CD14-positive monocyte (primary cell): ENCODE measurements at regions not wholly inside any gene's neighbourhood (a gene's known extent, or its start where the extent isn't known, plus 50 kb on each side); places are given as distances from the start of the nearest gene placed in this dataset.
"Not testable (repeated sequence)": the region's sequence is repeated elsewhere in the genome, so short reads cannot be mapped to it uniquely, and the experiment has no call there.

Source experiments
- DNase-seq, 3 donors: peaks; one replicate each; pipeline ENCODE4 v3.0.0-alpha.2; 2011 to 2022
- H2AFZ ChIP-seq: 2 replicates; pipeline ENCODE4 v1.6.0; 2012; ENCODE audit warnings: mild to moderate bottlenecking, low read depth, low read length, inconsistent platforms; ENCODE audit not compliant: insufficient read depth, poor library complexity, severe bottlenecking
- H3K27ac ChIP-seq, 2 donors: 1 replicate in 1 of 2; 2 replicates in 1 of 2; pipeline ENCODE4 v1.5.1; 2012 to 2013; ENCODE audit warnings: low read length in 2 of 2, control low read depth in 1 of 2, inconsistent platforms in 1 of 2, low read depth in 1 of 2, mild to moderate bottlenecking in 1 of 2
- H3K27me3 ChIP-seq, 2 donors: one replicate each; pipeline versions ENCODE4 v1.6.0 to v1.6.1; 2011 to 2013; ENCODE audit warnings: low read length in 2 of 2; ENCODE audit not compliant: control insufficient read depth in 2 of 2, insufficient read depth in 2 of 2
- H3K36me3 ChIP-seq, 2 donors: replicated peaks in 1 of 2; 1 replicate in 1 of 2; 2 replicates in 1 of 2; pipeline versions ENCODE4 v1.5.1 to v1.6.1; 2012 to 2013; ENCODE audit warnings: low read length in 2 of 2, control low read depth in 1 of 2, inconsistent platforms in 1 of 2, mild to moderate bottlenecking in 1 of 2; ENCODE audit not compliant: insufficient read depth in 2 of 2, control insufficient read depth in 1 of 2
- H3K4me1 ChIP-seq, 2 donors: 1 replicate in 1 of 2; 2 replicates in 1 of 2; pipeline versions ENCODE4 v1.5.1 to v1.6.1; 2012 to 2013; ENCODE audit warnings: low read length in 2 of 2, control low read depth in 1 of 2, inconsistent platforms in 1 of 2, mild to moderate bottlenecking in 1 of 2, moderate library complexity in 1 of 2; ENCODE audit not compliant: insufficient read depth in 2 of 2, control insufficient read depth in 1 of 2
- H3K4me2 ChIP-seq: replicated peaks from 2 replicates; pipeline ENCODE3; 2012; ENCODE audit warnings: low read length, moderate library complexity, mild to moderate bottlenecking; ENCODE audit not compliant: poor library complexity, severe bottlenecking; ENCODE audit errors: extremely low read depth
- H3K4me3 ChIP-seq, 3 experiments: fragments of 200-600 bp in 1 of 3; sonication (generic) in 1 of 3; replicated peaks in 1 of 3; 1 replicate in 2 of 3; 2 replicates in 1 of 3; pipeline ENCODE4 v1.5.1; 2011 to 2013; ENCODE audit warnings: low read length in 3 of 3, mild to moderate bottlenecking in 3 of 3, control low read depth in 2 of 3, low read depth in 2 of 3, inconsistent platforms in 1 of 3, moderate library complexity in 1 of 3
- H3K79me2 ChIP-seq: 2 replicates; pipeline ENCODE4 v1.6.0; 2012; ENCODE audit warnings: mild to moderate bottlenecking, control low read depth, inconsistent platforms, low read length, moderate library complexity; ENCODE audit not compliant: insufficient read depth
- H3K9ac ChIP-seq: 2 replicates; pipeline ENCODE4 v1.6.0; 2017; ENCODE audit warnings: low read length, mild to moderate bottlenecking; ENCODE audit not compliant: insufficient read depth, poor library complexity, severe bottlenecking
- H3K9me3 ChIP-seq, 2 donors: replicated peaks in 1 of 2; 1 replicate in 1 of 2; 2 replicates in 1 of 2; pipeline versions ENCODE4 v1.5.1 to v1.6.1; 2012 to 2013; ENCODE audit warnings: low read length in 2 of 2, control low read depth in 1 of 2; ENCODE audit not compliant: control insufficient read depth in 1 of 2, insufficient read depth in 1 of 2
- H4K20me1 ChIP-seq: 2 replicates; pipeline ENCODE4 v1.6.0; 2012; ENCODE audit warnings: mild to moderate bottlenecking, low read length, control low read depth, moderate library complexity; ENCODE audit not compliant: insufficient read depth
- H3K27ac Mint-ChIP-seq, 7 donors: one replicate each; pipeline ENCODE4 v1.8.0; 2020; ENCODE audit warnings: mild to moderate bottlenecking in 7 of 7, mixed read lengths in 7 of 7, moderate library complexity in 6 of 7, inconsistent platforms in 2 of 7
- H3K27me3 Mint-ChIP-seq, 3 donors: one replicate each; pipeline ENCODE4 v1.8.0; 2021 to 2022; ENCODE audit warnings: low read depth in 3 of 3, mild to moderate bottlenecking in 3 of 3, mixed read lengths in 3 of 3, moderate library complexity in 3 of 3, inconsistent platforms in 1 of 3
- H3K36me3 Mint-ChIP-seq, 2 donors: one replicate each; pipeline ENCODE4 v1.8.0; 2020; ENCODE audit warnings: mixed read lengths in 2 of 2, inconsistent platforms in 1 of 2, mild to moderate bottlenecking in 1 of 2
- H3K4me1 Mint-ChIP-seq: one replicate; pipeline ENCODE4 v1.8.0; 2020; ENCODE audit warnings: mild to moderate bottlenecking, mixed read lengths
- H3K4me3 Mint-ChIP-seq, 2 donors: one replicate each; pipeline ENCODE4 v1.8.0; 2020; ENCODE audit warnings: mild to moderate bottlenecking in 2 of 2, mixed read lengths in 2 of 2, moderate library complexity in 1 of 2
- H3K9me3 Mint-ChIP-seq, 7 donors: one replicate each; pipeline ENCODE4 v1.8.0; 2020 to 2022; ENCODE audit warnings: mixed read lengths in 7 of 7, mild to moderate bottlenecking in 6 of 7, moderate library complexity in 6 of 7, inconsistent platforms in 2 of 7
- CTCF ChIP-seq: fragments of 200-600 bp; IDR thresholded peaks from one replicate; pipeline ENCODE4 v1.8.0; 2022; ENCODE audit warnings: antibody characterized with exemption, mild to moderate bottlenecking
- WGBS: methylation state at CpG from one replicate; pipeline ENCODE4 v1.1.5; 2013; ENCODE audit warnings: missing lambda C conversion rate; ENCODE audit not compliant: insufficient coverage; 5-methylcytosine and 5-hydroxymethylcytosine counted together
- intact Hi-C, 2 donors: fragments of 100-400 bp; cut with micrococcal nuclease; formaldehyde crosslinking; loops; one replicate each; pipeline versions ENCODE4 v1.15.0 to v1.15.1; 2023

DNA sequence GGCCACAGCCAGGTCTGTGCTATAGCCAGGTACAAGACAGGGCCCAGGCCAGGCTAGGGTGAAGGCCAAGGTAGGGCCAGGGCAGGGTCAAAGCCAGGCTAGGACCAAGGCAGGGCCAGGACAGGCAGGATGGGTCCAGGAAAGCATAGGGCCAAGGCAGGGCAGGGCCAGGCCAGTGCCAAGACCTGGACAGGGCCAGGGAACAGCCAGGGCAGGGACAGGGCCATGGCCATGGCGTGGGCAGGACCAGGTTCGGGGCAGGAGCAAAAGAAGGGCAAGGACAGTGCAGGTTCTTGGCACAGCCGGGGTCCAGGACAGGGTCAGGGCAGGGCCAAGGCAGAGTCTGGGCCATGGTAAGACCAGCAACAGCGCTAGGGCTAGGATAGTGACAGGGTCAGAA is 153.4 kb downstream of the LIPI start:
- Histone ChIP-seq H3K27me3 (no peaks in the 10 kb centered on the region), H3K9me3 (peaks cover 33 to 65% of the 10 kb centered on the region in 2 donors), H3K36me3 (no peaks in the 10 kb centered on the region), H4K20me1 (no peaks in the 10 kb centered on the region), H3K27ac (no peak overlapping the region), H3K9ac (no peak overlapping the region), H3K79me2 (no peaks in the 10 kb centered on the region), H3K4me1 (no peaks in the 10 kb centered on the region), H3K4me2 (no peak overlapping the region), H3K4me3 (no peak overlapping the region), H2AFZ (no peak overlapping the region)
- intact Hi-C loops: loop anchor here in 1 of 2 donors (10.0 kb wide), 1 partner anchor 777 kb away; no protein-coding TSS in a partner anchor
- H3K27ac Mint-ChIP-seq: no peak overlapping the region
- no peaks in the 10 kb centered on the region for H3K4me1 Mint-ChIP-seq
- 85% methylated on average over 4 of the region's 4 CpGs for WGBS
- peaks cover 43 to 68% (median 54%) of the 10 kb centered on the region in 7 donors for H3K9me3 Mint-ChIP-seq
- no peaks in the 10 kb centered on the region for H3K27me3 Mint-ChIP-seq
- H3K36me3 Mint-ChIP-seq: peaks cover 0 to 6% of the 10 kb centered on the region in 2 donors
- H3K4me3 Mint-ChIP-seq: no peak overlapping the region
- DNase-seq: no peak
- no peak for TF ChIP-seq CTCF

- no peak for TF ChIP-seq CTCF
- Histone ChIP-seq H3K27me3 (no peaks in the 10 kb centered on the region), H3K9ac (no peak overlapping the region), H2AFZ (no peak overlapping the region), H3K9me3 (peaks cover 27 to 59% of the 10 kb centered on the region in 2 donors), H3K4me2 (no peak overlapping the region), H4K20me1 (no peaks in the 10 kb centered on the region), H3K4me3 (no peak overlapping the region), H3K79me2 (no peaks in the 10 kb centered on the region), H3K36me3 (no peaks in the 10 kb centered on the region), H3K27ac (no peak overlapping the region), H3K4me1 (no peaks in the 10 kb centered on the region)
- Mint-ChIP-seq H3K9me3 (peaks cover 41 to 64% (median 50%) of the 10 kb centered on the region in 7 donors), H3K4me3 (no peak overlapping the region), H3K36me3 (peaks cover 0 to 6% of the 10 kb centered on the region in 2 donors), H3K4me1 (no peaks in the 10 kb centered on the region), H3K27me3 (no peaks in the 10 kb centered on the region), H3K27ac (no peak overlapping the region)
- WGBS: 97% methylated on average over 9 of the region's 9 CpGs
- no peak for DNase-seq
- intact Hi-C loops: loop anchor here in 1 of 2 donors (10.0 kb wide), 1 partner anchor 778 kb away; no protein-coding TSS in a partner anchor
Measured at GRCh38 chr21:14056771-14057191, 154.0 kb downstream of the LIPI start.

DNA sequence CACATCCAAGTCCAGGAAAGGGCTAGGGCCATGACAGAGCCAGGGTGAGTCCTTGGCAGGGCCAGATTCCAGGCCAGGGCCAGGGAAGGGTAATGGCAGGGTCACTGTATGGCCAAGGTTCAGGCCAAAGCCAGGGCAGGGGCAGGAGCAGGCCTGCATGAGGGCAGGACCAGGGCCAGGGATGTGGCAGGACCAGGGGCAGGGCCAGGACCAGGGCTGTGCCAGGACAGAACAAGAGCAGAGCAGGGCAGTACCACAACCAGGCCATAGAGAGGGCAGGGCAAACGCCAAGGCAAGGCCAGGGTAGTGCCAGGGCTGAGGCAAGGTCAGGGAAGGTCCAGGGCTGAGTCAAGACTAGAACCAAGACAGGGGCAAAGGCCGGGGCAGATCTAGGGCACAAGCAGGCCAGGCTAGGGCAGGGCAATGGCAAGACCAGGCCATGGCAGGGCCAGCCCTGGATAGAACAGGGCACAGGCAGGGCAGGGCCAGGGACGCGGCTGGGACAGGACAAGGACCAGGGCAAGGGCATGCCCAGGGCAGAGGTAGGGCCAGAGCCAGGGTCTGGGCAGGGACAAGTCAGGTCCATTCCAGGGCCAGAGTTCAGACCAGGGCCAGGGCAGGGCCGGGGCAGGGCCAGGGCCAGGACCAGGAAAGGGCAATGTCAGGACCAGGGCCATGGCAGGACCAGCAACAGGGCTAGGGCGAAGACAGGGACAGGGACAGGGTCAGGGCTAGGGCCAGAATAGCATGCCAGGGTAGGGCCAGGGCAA is 154.8 kb downstream of the LIPI start:
- H3K4me1 ChIP-seq, H3K4me2 ChIP-seq, H3K9ac ChIP-seq, DNase-seq, H2AFZ ChIP-seq, H3K36me3 ChIP-seq, H3K27ac Mint-ChIP-seq, H3K27ac ChIP-seq, H3K36me3 Mint-ChIP-seq, H3K27me3 ChIP-seq, H3K79me2 ChIP-seq, H3K4me1 Mint-ChIP-seq, H3K4me3 ChIP-seq, H4K20me1 ChIP-seq, H3K27me3 Mint-ChIP-seq, H3K4me3 Mint-ChIP-seq: not testable (repeated sequence)
- peaks cover 41 to 60% (median 47%) of the 10 kb centered on the region in 7 donors for H3K9me3 Mint-ChIP-seq
- 94% methylated on average over 5 of the region's 6 CpGs for WGBS
- peaks cover 27 to 58% of the 10 kb centered on the region in 2 donors for H3K9me3 ChIP-seq
- intact Hi-C loops: loop anchor here in 1 of 2 donors (10.0 kb wide), 1 partner anchor 779 kb away; no protein-coding TSS in a partner anchor
